Calu3 (cell line): ENCODE measurements at regions not wholly inside any gene's neighbourhood (a gene's known extent, or its start where the extent isn't known, plus 50 kb on each side); places are given as distances from the start of the nearest gene placed in this dataset.

Source experiments
- BruUV-seq: library from RNA; stranded (reverse); fragments of 400-500 nt; replicated peaks from 2 replicates; lab custom pipeline; 2021; lab: Mats Ljungman, UMichigan
- CTCF ChIA-PET: fragments of 300-600 bp; sonication (Branson Sonifier 250); formaldehyde crosslinking; loops from one replicate; lab custom pipeline; 2022; ENCODE audit warnings: antibody characterized with exemption; lab: Charles Lee
- DNase-seq: peaks from one replicate; pipeline ENCODE4 v3.0.0; 2022
- H3K27ac Mint-ChIP-seq: one replicate; pipeline ENCODE4 v1.8.0; 2022; ENCODE audit warnings: mixed read lengths; ENCODE audit not compliant: unreplicated experiment
- H3K27me3 Mint-ChIP-seq: one replicate; pipeline ENCODE4 v1.8.0; 2022; ENCODE audit warnings: mixed read lengths; ENCODE audit not compliant: unreplicated experiment
- H3K36me3 Mint-ChIP-seq: one replicate; pipeline ENCODE4 v1.8.0; 2022; ENCODE audit warnings: mild to moderate bottlenecking, moderate library complexity, mixed read lengths; ENCODE audit not compliant: insufficient read depth, unreplicated experiment
- H3K4me1 Mint-ChIP-seq: one replicate; pipeline ENCODE4 v1.8.0; 2022; ENCODE audit warnings: mild to moderate bottlenecking, low read depth, mixed read lengths; ENCODE audit not compliant: unreplicated experiment
- H3K4me3 Mint-ChIP-seq: one replicate; pipeline ENCODE4 v1.8.0; 2022; ENCODE audit warnings: mild to moderate bottlenecking, low read depth, moderate library complexity, mixed read lengths; ENCODE audit not compliant: unreplicated experiment
- H3K9me3 Mint-ChIP-seq: one replicate; pipeline ENCODE4 v1.8.0; 2022; ENCODE audit warnings: low read depth, mixed read lengths; ENCODE audit not compliant: unreplicated experiment
- CTCF ChIP-seq: fragments of 200-600 bp; IDR thresholded peaks from one replicate; pipeline ENCODE4 v1.8.0; 2022; ENCODE audit warnings: antibody characterized with exemption; ENCODE audit not compliant: unreplicated experiment
- intact Hi-C: fragments of 100-400 bp; cut with micrococcal nuclease; formaldehyde crosslinking; loops from one replicate; pipeline ENCODE4 v1.10.0; 2022; ENCODE audit not compliant: unreplicated experiment

GRCh38 chr3:147008458-147008857 lies 397.9 kb downstream of the ZIC4 start:
- H3K4me1 Mint-ChIP-seq: no peaks in the 10 kb centered on the region
- intact Hi-C loops: no loop called here
- no peak for TF ChIP-seq CTCF
- H3K36me3 Mint-ChIP-seq: no peaks in the 10 kb centered on the region
- H3K27ac Mint-ChIP-seq: no peak overlapping the region
- BruUV-seq: no TSS peak
- no peaks in the 10 kb centered on the region for H3K9me3 Mint-ChIP-seq
- CTCF ChIA-PET: no interaction called here
- H3K4me3 Mint-ChIP-seq: no peak overlapping the region
- H3K27me3 Mint-ChIP-seq: no peaks in the 10 kb centered on the region
- no peak for DNase-seq

GRCh38 chr3:147007736-147008245 lies 398.6 kb downstream of the ZIC4 start:
- no peaks in the 10 kb centered on the region for H3K9me3 Mint-ChIP-seq
- no peaks in the 10 kb centered on the region for H3K27me3 Mint-ChIP-seq
- DNase-seq: no peak
- H3K27ac Mint-ChIP-seq: no peak overlapping the region
- intact Hi-C loops: no loop called here
- BruUV-seq: no TSS peak
- no peaks in the 10 kb centered on the region for H3K4me1 Mint-ChIP-seq
- H3K36me3 Mint-ChIP-seq: no peaks in the 10 kb centered on the region
- H3K4me3 Mint-ChIP-seq: no peak overlapping the region
- TF ChIP-seq CTCF: no peak
- CTCF ChIA-PET: interaction anchor here (0.6 kb wide), 1 partner anchor 573 kb away, joined by 3 read pairs; no protein-coding TSS in a partner anchor

GRCh38 chr3:147002721-147003120 lies 397.6 kb upstream of the PLSCR5 start:
- CTCF ChIA-PET: no interaction called here
- no peak overlapping the region for H3K4me3 Mint-ChIP-seq
- H3K9me3 Mint-ChIP-seq: no peaks in the 10 kb centered on the region
- no peaks in the 10 kb centered on the region for H3K36me3 Mint-ChIP-seq
- TF ChIP-seq CTCF: no peak
- no peak for DNase-seq
- no peaks in the 10 kb centered on the region for H3K4me1 Mint-ChIP-seq
- intact Hi-C loops: no loop called here
- no peak overlapping the region for H3K27ac Mint-ChIP-seq
- no TSS peak for BruUV-seq
- H3K27me3 Mint-ChIP-seq: no peaks in the 10 kb centered on the region

- no peaks in the 10 kb centered on the region for H3K9me3 Mint-ChIP-seq
- TF ChIP-seq CTCF: no peak
- CTCF ChIA-PET: no interaction called here
- no peaks in the 10 kb centered on the region for H3K27me3 Mint-ChIP-seq
- intact Hi-C loops: no loop called here
- no peaks in the 10 kb centered on the region for H3K4me1 Mint-ChIP-seq
- H3K27ac Mint-ChIP-seq: no peak overlapping the region
- no peaks in the 10 kb centered on the region for H3K36me3 Mint-ChIP-seq
- no peak overlapping the region for H3K4me3 Mint-ChIP-seq
- no TSS peak for BruUV-seq
- DNase-seq: no peak
These were observed 395.1 kb upstream of the PLSCR5 start for GRCh38 chr3:147000274-147000673.
